Smooth muscle cell (in vitro differentiated cells): ENCODE measurements at regions not wholly inside any gene's neighbourhood (a gene's known extent, or its start where the extent isn't known, plus 50 kb on each side); places are given as distances from the start of the nearest gene placed in this dataset.

Source experiments
- DNase-seq: peaks from one replicate; lab custom pipeline; 2025; ENCODE audit not compliant: unreplicated experiment; lab: John Stamatoyannopoulos, UW
- H2AFZ ChIP-seq: fragments of 200-600 bp; sonication (generic); 2 replicates; pipeline ENCODE4 v1.6.0; 2016; ENCODE audit warnings: antibody characterized with exemption, low read depth, mild to moderate bottlenecking
- H3F3A ChIP-seq: fragments of 200-600 bp; sonication (generic); 2 replicates; pipeline ENCODE4 v1.6.0; 2017; ENCODE audit warnings: antibody characterized with exemption, low read depth
- H3K27ac ChIP-seq: fragments of 200-600 bp; sonication (generic); 2 replicates; pipeline ENCODE4 v1.5.1; 2016; ENCODE audit warnings: low read depth, mild to moderate bottlenecking
- H3K27me3 ChIP-seq: fragments of 200-600 bp; sonication (generic); 2 replicates; pipeline ENCODE4 v1.6.1; 2016; ENCODE audit warnings: low read depth, mild to moderate bottlenecking
- H3K36me3 ChIP-seq: fragments of 200-600 bp; sonication (generic); 2 replicates; pipeline ENCODE4 v1.5.1; 2016; ENCODE audit warnings: low read depth
- H3K4me1 ChIP-seq: fragments of 200-600 bp; sonication (generic); 2 replicates; pipeline ENCODE4 v1.5.1; 2016; ENCODE audit warnings: low read depth
- H3K4me2 ChIP-seq: fragments of 200-600 bp; sonication (generic); 2 replicates; pipeline ENCODE4 v1.6.0; 2016; ENCODE audit warnings: mild to moderate bottlenecking
- H3K4me3 ChIP-seq: fragments of 200-600 bp; sonication (generic); 2 replicates; pipeline ENCODE4 v1.5.1; 2016; ENCODE audit warnings: mild to moderate bottlenecking
- H3K79me2 ChIP-seq: fragments of 200-600 bp; sonication (generic); 2 replicates; pipeline ENCODE4 v1.6.0; 2016; ENCODE audit warnings: low read depth, mild to moderate bottlenecking
- H3K9ac ChIP-seq: fragments of 200-600 bp; sonication (generic); 2 replicates; pipeline ENCODE4 v1.6.0; 2016; ENCODE audit warnings: low read depth
- H3K9me3 ChIP-seq: fragments of 200-600 bp; sonication (generic); replicated peaks from 2 replicates; pipeline ENCODE4 v1.5.1; 2016; ENCODE audit warnings: low read depth
- H4K20me1 ChIP-seq: fragments of 200-600 bp; sonication (generic); 2 replicates; pipeline ENCODE4 v1.6.0; 2016; ENCODE audit warnings: low read depth
- CTCF ChIP-seq: fragments of 200-600 bp; sonication (generic); IDR thresholded peaks from 2 replicates; pipeline ENCODE4 v1.5.1; 2017; ENCODE audit warnings: borderline replicate concordance, mild to moderate bottlenecking, antibody characterized with exemption; ENCODE audit not compliant: insufficient read depth, poor library complexity, severe bottlenecking
- WGBS: methylation state at CpG from one replicate; pipeline ENCODE4 v1.1.7; 2016; ENCODE audit warnings: low lambda C conversion rate; 5-methylcytosine and 5-hydroxymethylcytosine counted together

GRCh38 chr3:64344721-64345207 lies 119.5 kb upstream of the PRICKLE2 start:
- Histone ChIP-seq H3K36me3 (no peaks in the 10 kb centered on the region), H3K27ac (peak overlapping the region; percentile 99), H3K4me1 (peaks cover 55% of the 10 kb centered on the region), H3K9me3 (no peaks in the 10 kb centered on the region), H3F3A (peaks cover 26% of the 10 kb centered on the region), H4K20me1 (no peaks in the 10 kb centered on the region), H3K79me2 (no peaks in the 10 kb centered on the region), H2AFZ (no peak overlapping the region), H3K4me2 (peak overlapping the region; percentile 74), H3K9ac (peak overlapping the region; percentile 91), H3K4me3 (no peak overlapping the region), H3K27me3 (no peaks in the 10 kb centered on the region)
- WGBS, result 5% methylated on average over 4 of the region's 4 CpGs
- no peak for TF ChIP-seq CTCF
- DNase-seq, result no peak

GRCh38 chr3:64343689-64344430 lies 118.6 kb upstream of the PRICKLE2 start:
- peak overlapping the region; percentile 74 for H3K4me2 ChIP-seq
- peak overlapping the region; percentile 99 for H3K27ac ChIP-seq
- H4K20me1 ChIP-seq, result no peaks in the 10 kb centered on the region
- peaks cover 26% of the 10 kb centered on the region for H3F3A ChIP-seq
- H2AFZ ChIP-seq, result no peak overlapping the region
- H3K79me2 ChIP-seq, result peaks cover 4% of the 10 kb centered on the region
- H3K4me1 ChIP-seq, result peaks cover 55% of the 10 kb centered on the region
- no peak overlapping the region for H3K4me3 ChIP-seq
- no peaks in the 10 kb centered on the region for H3K9me3 ChIP-seq
- no peaks in the 10 kb centered on the region for H3K27me3 ChIP-seq
- peak overlapping the region; percentile 91 for H3K9ac ChIP-seq
- TF ChIP-seq CTCF, result no peak
- 36% methylated on average over 8 of the region's 8 CpGs for WGBS
- no peak for DNase-seq
- H3K36me3 ChIP-seq, result no peaks in the 10 kb centered on the region

GRCh38 chr3:64342940-64343688 lies 117.8 kb upstream of the PRICKLE2 start:
- 38% methylated on average over 6 of the region's 6 CpGs for WGBS
- Histone ChIP-seq H3K36me3 (no peaks in the 10 kb centered on the region), H3K4me3 (no peak overlapping the region), H4K20me1 (no peaks in the 10 kb centered on the region), H3K4me2 (peak overlapping the region; percentile 74), H3F3A (peaks cover 26% of the 10 kb centered on the region), H2AFZ (no peak overlapping the region), H3K27ac (peak overlapping the region; percentile 99), H3K9me3 (no peaks in the 10 kb centered on the region), H3K9ac (peak overlapping the region; percentile 91), H3K79me2 (peaks cover 4% of the 10 kb centered on the region), H3K4me1 (peaks cover 55% of the 10 kb centered on the region), H3K27me3 (no peaks in the 10 kb centered on the region)
- TF ChIP-seq CTCF, result no peak
- DNase-seq, result no peak
